ENCODE measurements at regions not wholly inside any gene's neighbourhood (a gene's known extent, or its start where the extent isn't known, plus 50 kb on each side); places are given as distances from the start of the nearest gene placed in this dataset.

- Histone ChIP-seq H3K4me3 (ENCODE audit: low read depth in 1 of 2, low read length in 1 of 2) (no peak overlapping the region), H3K27me3 (no peaks in the 10 kb centered on the region), H3K36me3 (no peaks in the 10 kb centered on the region), H3K9me3 (no peaks in the 10 kb centered on the region), H3K27ac (no peak overlapping the region), H3K4me1 (ENCODE audit: control insufficient read depth in 1 of 2, insufficient read depth in 1 of 2, low read depth in 1 of 2, low read length in 1 of 2) (no peaks in the 10 kb centered on the region)
- TF ChIP-seq CTCF (IDR thresholded peaks at IDR 0.05), result no peak
Measured at GRCh38 chr13:33464345-33464744, 178.8 kb upstream of the STARD13 start.

- Histone ChIP-seq H3K4me3 (ENCODE audit: low read depth in 1 of 2, low read length in 1 of 2) (no peak overlapping the region), H3K27me3 (no peaks in the 10 kb centered on the region), H3K27ac (no peak overlapping the region), H3K36me3 (no peaks in the 10 kb centered on the region), H3K4me1 (ENCODE audit: control insufficient read depth in 1 of 2, insufficient read depth in 1 of 2, low read depth in 1 of 2, low read length in 1 of 2) (no peaks in the 10 kb centered on the region), H3K9me3 (no peaks in the 10 kb centered on the region)
- TF ChIP-seq CTCF (IDR thresholded peaks at IDR 0.05), result no peak
Measured at GRCh38 chr13:33466262-33466661, 180.7 kb upstream of the STARD13 start.

DNA sequence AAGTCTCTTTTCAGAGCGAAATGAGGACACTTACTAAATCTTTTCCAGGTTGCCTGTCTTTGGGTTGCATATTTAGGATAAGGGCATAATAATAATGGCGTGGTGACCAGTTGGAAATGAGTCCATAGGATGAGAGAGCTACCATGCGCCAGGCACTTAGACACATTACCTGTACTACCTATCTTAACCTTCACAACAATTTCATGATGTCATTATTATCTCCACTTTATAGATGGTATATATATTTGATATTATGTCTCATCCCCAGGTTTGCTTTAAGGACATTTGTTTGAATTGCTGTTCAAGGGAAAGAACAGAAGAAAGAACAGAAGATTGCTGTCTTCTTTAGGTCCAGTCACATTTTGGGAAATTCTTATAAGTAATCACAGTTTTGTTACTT is 182.0 kb upstream of the STARD13 start:
- no peak overlapping the region for H3K4me3 ChIP-seq (ENCODE audit: low read depth in 1 of 2, low read length in 1 of 2)
- H3K27ac ChIP-seq, result no peak overlapping the region
- H3K36me3 ChIP-seq, result no peaks in the 10 kb centered on the region
- H3K4me1 ChIP-seq (ENCODE audit: control insufficient read depth in 1 of 2, insufficient read depth in 1 of 2, low read depth in 1 of 2, low read length in 1 of 2), result no peaks in the 10 kb centered on the region
- no peaks in the 10 kb centered on the region for H3K27me3 ChIP-seq
- no peak for TF ChIP-seq CTCF (IDR thresholded peaks at IDR 0.05)
- no peaks in the 10 kb centered on the region for H3K9me3 ChIP-seq

GRCh38 chr13:33471204-33471603 is 185.6 kb upstream of the STARD13 start:
- no peaks in the 10 kb centered on the region for H3K36me3 ChIP-seq
- H3K27ac ChIP-seq, result no peak overlapping the region
- H3K4me1 ChIP-seq (ENCODE audit: control insufficient read depth in 1 of 2, insufficient read depth in 1 of 2, low read depth in 1 of 2, low read length in 1 of 2), result no peaks in the 10 kb centered on the region
- H3K27me3 ChIP-seq, result no peaks in the 10 kb centered on the region
- no peaks in the 10 kb centered on the region for H3K9me3 ChIP-seq
- no peak for TF ChIP-seq CTCF (IDR thresholded peaks at IDR 0.05)
- no peak overlapping the region for H3K4me3 ChIP-seq (ENCODE audit: low read depth in 1 of 2, low read length in 1 of 2)

DNA sequence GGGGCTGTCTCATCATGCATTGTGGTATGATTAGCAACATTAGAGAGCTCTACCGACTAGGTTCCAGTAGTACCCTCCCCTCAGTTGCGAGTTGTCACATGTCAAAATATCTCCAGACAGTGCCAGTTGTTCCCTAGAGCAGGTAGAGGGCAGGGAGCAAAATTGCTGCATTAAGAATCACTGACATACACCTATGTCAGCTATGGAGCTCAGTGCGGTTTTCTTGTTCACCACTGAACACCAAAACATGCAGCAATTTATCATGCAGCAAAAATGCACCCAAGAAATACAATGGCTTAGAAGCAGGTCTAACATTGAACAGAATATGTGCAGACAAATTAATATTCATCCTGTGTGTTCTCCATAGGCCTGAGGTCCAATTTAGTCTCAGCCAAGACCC is 186.9 kb upstream of the STARD13 start:
- H3K27me3 ChIP-seq, result no peaks in the 10 kb centered on the region
- no peak overlapping the region for H3K27ac ChIP-seq
- no peaks in the 10 kb centered on the region for H3K4me1 ChIP-seq (ENCODE audit: control insufficient read depth in 1 of 2, insufficient read depth in 1 of 2, low read depth in 1 of 2, low read length in 1 of 2)
- H3K36me3 ChIP-seq, result no peaks in the 10 kb centered on the region
- no peak for TF ChIP-seq CTCF (IDR thresholded peaks at IDR 0.05)
- H3K4me3 ChIP-seq (ENCODE audit: low read depth in 1 of 2, low read length in 1 of 2), result no peak overlapping the region
- H3K9me3 ChIP-seq, result peaks cover under 1% of the 10 kb centered on the region

GRCh38 chr13:33479105-33479504 is 193.6 kb upstream of the STARD13 start:
- TF ChIP-seq CTCF (IDR thresholded peaks at IDR 0.05), result no peak
- no peaks in the 10 kb centered on the region for H3K36me3 ChIP-seq
- no peak overlapping the region for H3K4me3 ChIP-seq (ENCODE audit: low read depth in 1 of 2, low read length in 1 of 2)
- H3K27ac ChIP-seq, result no peak overlapping the region
- peaks cover 6% of the 10 kb centered on the region for H3K9me3 ChIP-seq
- H3K4me1 ChIP-seq (ENCODE audit: control insufficient read depth in 1 of 2, insufficient read depth in 1 of 2, low read depth in 1 of 2, low read length in 1 of 2), result no peaks in the 10 kb centered on the region
- no peaks in the 10 kb centered on the region for H3K27me3 ChIP-seq

Data from neutrophil (primary cell).